Stomach (tissue), 4 donors: ENCODE measurements at regions not wholly inside any gene's neighbourhood (a gene's known extent, or its start where the extent isn't known, plus 50 kb on each side); places are given as distances from the start of the nearest gene placed in this dataset.

Source experiments
- CTCF ChIP-seq, 7 experiments: fragments of 450-650 bp in 4 of 7; fragments of 200-600 bp in 3 of 7; sonication (generic) in 3 of 7; IDR thresholded peaks; one replicate each; pipeline ENCODE4 v1.5.1; 2016 to 2019; ENCODE audit warnings: antibody characterized with exemption in 7 of 7, control low read depth in 2 of 7, mild to moderate bottlenecking in 1 of 7
- EP300 ChIP-seq: sonication (generic); formaldehyde crosslinking; IDR thresholded peaks from one replicate; pipeline ENCODE4 v1.6.1; 2017; ENCODE audit warnings: antibody characterized with exemption
- POLR2A ChIP-seq, 4 donors: fragments of 450-650 bp; IDR thresholded peaks; one replicate each; pipeline ENCODE4 v1.6.1; 2016; ENCODE audit warnings: antibody characterized with exemption in 4 of 4, control low read depth in 2 of 4, mild to moderate bottlenecking in 1 of 4, moderate library complexity in 1 of 4
- POLR2AphosphoS5 ChIP-seq, 3 donors: sonication (generic); formaldehyde crosslinking; IDR thresholded peaks; one replicate each; pipeline ENCODE4 v1.6.1; 2016; ENCODE audit warnings: antibody characterized with exemption in 3 of 3

- no peak for TF ChIP-seq CTCF (IDR thresholded peaks at IDR 0.05)
- TF ChIP-seq POLR2A (IDR thresholded peaks at IDR 0.05): no peak
- no peak for TF ChIP-seq EP300
- TF ChIP-seq POLR2AphosphoS5 (IDR thresholded peaks at IDR 0.05): no peak
Measured at GRCh38 chr15:69712991-69713390, 260.4 kb downstream of the RPLP1 start.
